ENCODE measurements at regions not wholly inside any gene's neighbourhood (a gene's known extent, or its start where the extent isn't known, plus 50 kb on each side); places are given as distances from the start of the nearest gene placed in this dataset.

GRCh38 chr9:1881708-1882295 is 133.3 kb upstream of the SMARCA2 start:
- H2BK5ac ChIP-seq (ENCODE audit: low read length): no peak overlapping the region
- DNase-seq (ENCODE audit: low spot score): no peak
- H3K4me2 ChIP-seq (ENCODE audit: insufficient read depth, low read length, poor library complexity, severe bottlenecking): no peak overlapping the region
- H4K91ac ChIP-seq (ENCODE audit: low read depth, low read length, poor library complexity): no peak overlapping the region
- no peaks in the 10 kb centered on the region for H3K36me3 ChIP-seq (replicated peaks in 1 of 2; ENCODE audit: control insufficient read depth in 2 of 2, insufficient read depth in 2 of 2, low read length in 2 of 2)
- H3K9ac ChIP-seq (ENCODE audit: low read depth, low read length, poor library complexity): no peak overlapping the region
- no peak overlapping the region for H2AK5ac ChIP-seq (ENCODE audit: low read depth, low read length)
- H2BK120ac ChIP-seq (ENCODE audit: low read depth, low read length): no peak overlapping the region
- H2BK12ac ChIP-seq (ENCODE audit: low read length): no peak overlapping the region
- no peaks in the 10 kb centered on the region for H3K79me1 ChIP-seq (ENCODE audit: low read depth, low read length)
- no peak overlapping the region for H3K4me3 ChIP-seq (ENCODE audit: low read length in 2 of 2)
- no peak overlapping the region for H3K14ac ChIP-seq (ENCODE audit: low read length)
- no CpG with 5 or more reads among the region's 2 CpGs for WGBS, 2 donors (ENCODE audit: extremely low coverage in 2 of 2, insufficient read length in 2 of 2, insufficient replicate concordance in 1 of 2)
- no peak overlapping the region for H3K18ac ChIP-seq (ENCODE audit: low read length)
- no peak overlapping the region for H4K8ac ChIP-seq (ENCODE audit: low read depth, low read length)
- H3K27me3 ChIP-seq (ENCODE audit: control insufficient read depth in 3 of 3, insufficient read depth in 3 of 3, low read depth in 1 of 3, low read length in 3 of 3): no peaks in the 10 kb centered on the region
- no peak overlapping the region for H2AFZ ChIP-seq (ENCODE audit: low read length)
- H3K27ac ChIP-seq (replicated peaks; ENCODE audit: low read length): no peak overlapping the region
- H3K4me1 ChIP-seq (ENCODE audit: control insufficient read depth in 2 of 2, insufficient read depth in 1 of 2, low read depth in 1 of 2, low read length in 2 of 2): peaks cover 0 to 6% of the 10 kb centered on the region in 2 donors
- no peak overlapping the region for H3K4ac ChIP-seq (ENCODE audit: low read length)
- no peak overlapping the region for H3K23ac ChIP-seq (ENCODE audit: low read depth, low read length, poor library complexity)
- peaks cover 0 to 3% of the 10 kb centered on the region in 2 donors for H3K9me3 ChIP-seq (replicated peaks in 1 of 2; ENCODE audit: control insufficient read depth in 2 of 2, insufficient read depth in 1 of 2, low read depth in 1 of 2, low read length in 2 of 2)
- no peak overlapping the region for H2BK15ac ChIP-seq (ENCODE audit: low read length)

GRCh38 chr9:1882711-1883403 is 132.3 kb upstream of the SMARCA2 start:
- Histone ChIP-seq H3K18ac (ENCODE audit: low read length) (no peak overlapping the region), H3K4me1 (ENCODE audit: control insufficient read depth in 2 of 2, insufficient read depth in 1 of 2, low read depth in 1 of 2, low read length in 2 of 2) (peaks cover 0 to 6% of the 10 kb centered on the region in 2 donors), H3K23ac (ENCODE audit: low read depth, low read length, poor library complexity) (no peak overlapping the region), H3K79me1 (ENCODE audit: low read depth, low read length) (no peaks in the 10 kb centered on the region), H3K9me3 (replicated peaks in 1 of 2; ENCODE audit: control insufficient read depth in 2 of 2, insufficient read depth in 1 of 2, low read depth in 1 of 2, low read length in 2 of 2) (peaks cover 0 to 3% of the 10 kb centered on the region in 2 donors), H3K36me3 (replicated peaks in 1 of 2; ENCODE audit: control insufficient read depth in 2 of 2, insufficient read depth in 2 of 2, low read length in 2 of 2) (no peaks in the 10 kb centered on the region), H2AK5ac (ENCODE audit: low read depth, low read length) (no peak overlapping the region), H2BK120ac (ENCODE audit: low read depth, low read length) (no peak overlapping the region), H4K8ac (ENCODE audit: low read depth, low read length) (no peak overlapping the region), H2BK15ac (ENCODE audit: low read length) (no peak overlapping the region), H4K91ac (ENCODE audit: low read depth, low read length, poor library complexity) (no peak overlapping the region), H3K4me2 (ENCODE audit: insufficient read depth, low read length, poor library complexity, severe bottlenecking) (no peak overlapping the region), H2BK5ac (ENCODE audit: low read length) (no peak overlapping the region), H3K27me3 (ENCODE audit: control insufficient read depth in 3 of 3, insufficient read depth in 3 of 3, low read depth in 1 of 3, low read length in 3 of 3) (no peaks in the 10 kb centered on the region), H2AFZ (ENCODE audit: low read length) (no peak overlapping the region), H3K14ac (ENCODE audit: low read length) (no peak overlapping the region), H3K9ac (ENCODE audit: low read depth, low read length, poor library complexity) (no peak overlapping the region), H3K4me3 (ENCODE audit: low read length in 2 of 2) (no peak overlapping the region), H3K4ac (ENCODE audit: low read length) (no peak overlapping the region), H3K27ac (replicated peaks; ENCODE audit: low read length) (no peak overlapping the region), H2BK12ac (ENCODE audit: low read length) (no peak overlapping the region)
- no peak for DNase-seq (ENCODE audit: low spot score)
- WGBS, 2 donors (ENCODE audit: extremely low coverage in 2 of 2, insufficient read length in 2 of 2, insufficient replicate concordance in 1 of 2): no CpG with 5 or more reads among the region's 4 CpGs

- H3K4me2 ChIP-seq (ENCODE audit: insufficient read depth, low read length, poor library complexity, severe bottlenecking): no peak overlapping the region
- no peak overlapping the region for H3K18ac ChIP-seq (ENCODE audit: low read length)
- no peak overlapping the region for H3K14ac ChIP-seq (ENCODE audit: low read length)
- no peaks in the 10 kb centered on the region for H3K36me3 ChIP-seq (replicated peaks in 1 of 2; ENCODE audit: control insufficient read depth in 2 of 2, insufficient read depth in 2 of 2, low read length in 2 of 2)
- no peak overlapping the region for H2BK15ac ChIP-seq (ENCODE audit: low read length)
- no peak overlapping the region for H2AFZ ChIP-seq (ENCODE audit: low read length)
- no peak for DNase-seq (ENCODE audit: low spot score)
- H2BK12ac ChIP-seq (ENCODE audit: low read length): no peak overlapping the region
- no peak overlapping the region for H2BK120ac ChIP-seq (ENCODE audit: low read depth, low read length)
- peaks cover 0 to 1% of the 10 kb centered on the region in 2 donors for H3K4me1 ChIP-seq (ENCODE audit: control insufficient read depth in 2 of 2, insufficient read depth in 1 of 2, low read depth in 1 of 2, low read length in 2 of 2)
- no CpG with 5 or more reads among the region's 3 CpGs for WGBS, 2 donors (ENCODE audit: extremely low coverage in 2 of 2, insufficient read length in 2 of 2, insufficient replicate concordance in 1 of 2)
- no peak overlapping the region for H2AK5ac ChIP-seq (ENCODE audit: low read depth, low read length)
- no peaks in the 10 kb centered on the region for H3K27me3 ChIP-seq (ENCODE audit: control insufficient read depth in 3 of 3, insufficient read depth in 3 of 3, low read depth in 1 of 3, low read length in 3 of 3)
- H3K23ac ChIP-seq (ENCODE audit: low read depth, low read length, poor library complexity): no peak overlapping the region
- no peaks in the 10 kb centered on the region for H3K9me3 ChIP-seq (replicated peaks in 1 of 2; ENCODE audit: control insufficient read depth in 2 of 2, insufficient read depth in 1 of 2, low read depth in 1 of 2, low read length in 2 of 2)
- no peak overlapping the region for H3K9ac ChIP-seq (ENCODE audit: low read depth, low read length, poor library complexity)
- H3K4ac ChIP-seq (ENCODE audit: low read length): no peak overlapping the region
- no peak overlapping the region for H3K27ac ChIP-seq (replicated peaks; ENCODE audit: low read length)
- H3K79me1 ChIP-seq (ENCODE audit: low read depth, low read length): no peaks in the 10 kb centered on the region
- no peak overlapping the region for H4K91ac ChIP-seq (ENCODE audit: low read depth, low read length, poor library complexity)
- H3K4me3 ChIP-seq (ENCODE audit: low read length in 2 of 2): no peak overlapping the region
- no peak overlapping the region for H4K8ac ChIP-seq (ENCODE audit: low read depth, low read length)
- H2BK5ac ChIP-seq (ENCODE audit: low read length): no peak overlapping the region
These were observed 124.9 kb upstream of the SMARCA2 start for GRCh38 chr9:1890201-1890600.

GRCh38 chr9:1890816-1891215 is 124.3 kb upstream of the SMARCA2 start:
- Histone ChIP-seq H3K23ac (ENCODE audit: low read depth, low read length, poor library complexity) (no peak overlapping the region), H3K4me2 (ENCODE audit: insufficient read depth, low read length, poor library complexity, severe bottlenecking) (no peak overlapping the region), H3K36me3 (replicated peaks in 1 of 2; ENCODE audit: control insufficient read depth in 2 of 2, insufficient read depth in 2 of 2, low read length in 2 of 2) (no peaks in the 10 kb centered on the region), H3K27ac (replicated peaks; ENCODE audit: low read length) (no peak overlapping the region), H3K4me3 (ENCODE audit: low read length in 2 of 2) (no peak overlapping the region), H3K14ac (ENCODE audit: low read length) (no peak overlapping the region), H3K9me3 (replicated peaks in 1 of 2; ENCODE audit: control insufficient read depth in 2 of 2, insufficient read depth in 1 of 2, low read depth in 1 of 2, low read length in 2 of 2) (no peaks in the 10 kb centered on the region), H2AK5ac (ENCODE audit: low read depth, low read length) (no peak overlapping the region), H3K4ac (ENCODE audit: low read length) (no peak overlapping the region), H2BK120ac (ENCODE audit: low read depth, low read length) (no peak overlapping the region), H3K9ac (ENCODE audit: low read depth, low read length, poor library complexity) (no peak overlapping the region), H4K91ac (ENCODE audit: low read depth, low read length, poor library complexity) (no peak overlapping the region), H3K4me1 (ENCODE audit: control insufficient read depth in 2 of 2, insufficient read depth in 1 of 2, low read depth in 1 of 2, low read length in 2 of 2) (peaks cover 0 to 1% of the 10 kb centered on the region in 2 donors), H2BK15ac (ENCODE audit: low read length) (no peak overlapping the region), H3K79me1 (ENCODE audit: low read depth, low read length) (no peaks in the 10 kb centered on the region), H2AFZ (ENCODE audit: low read length) (no peak overlapping the region), H2BK5ac (ENCODE audit: low read length) (no peak overlapping the region), H2BK12ac (ENCODE audit: low read length) (no peak overlapping the region), H3K18ac (ENCODE audit: low read length) (no peak overlapping the region), H4K8ac (ENCODE audit: low read depth, low read length) (no peak overlapping the region), H3K27me3 (ENCODE audit: control insufficient read depth in 3 of 3, insufficient read depth in 3 of 3, low read depth in 1 of 3, low read length in 3 of 3) (no peaks in the 10 kb centered on the region)
- WGBS, 2 donors (ENCODE audit: extremely low coverage in 2 of 2, insufficient read length in 2 of 2, insufficient replicate concordance in 1 of 2): no CpG with 5 or more reads among the region's 3 CpGs
- DNase-seq (ENCODE audit: low spot score): no peak

Measured in neuronal stem cell (in vitro differentiated cells).